H1 (cell line): ENCODE measurements at regions not wholly inside any gene's neighbourhood (a gene's known extent, or its start where the extent isn't known, plus 50 kb on each side); places are given as distances from the start of the nearest gene placed in this dataset.

Source experiments
- CTCF ChIA-PET: fragments of 300-600 bp; sonication (Branson Sonifier 250); formaldehyde crosslinking; loops from one replicate; lab custom pipeline; 2021; ENCODE audit not compliant: partially characterized antibody; lab: Charles Lee
- POLR2A ChIA-PET: fragments of 300-600 bp; sonication (Branson Sonifier 250); formaldehyde crosslinking; loops from one replicate; lab custom pipeline; 2021; ENCODE audit warnings: inconsistent platforms; ENCODE audit not compliant: partially characterized antibody; lab: Charles Lee
- DNase-seq, 2 experiments: peaks; one replicate each; pipeline versions ENCODE4 v3.0.0 to v3.0.0-alpha.2; 2010 to 2022; ENCODE audit warnings: low spot score in 2 of 2, low read depth in 1 of 2, mixed read lengths in 1 of 2
- FAIRE-seq: peaks from 2 replicates; lab custom pipeline; 2011; peaks lifted over from hg19 to GRCh38; lab: Jason Lieb, UNC
- H2AFZ ChIP-seq: 2 replicates; pipeline ENCODE4 v1.8.1; 2012; ENCODE audit warnings: low read length, inconsistent platforms
- H2AK5ac ChIP-seq: 2 replicates; pipeline ENCODE4 v1.6.1; 2013; ENCODE audit warnings: low read depth, low read length
- H2BK120ac ChIP-seq: replicated peaks from 2 replicates; pipeline ENCODE3; 2013; ENCODE audit warnings: low read depth, low read length, inconsistent platforms
- H2BK12ac ChIP-seq: 2 replicates; pipeline ENCODE4 v1.6.1; 2013; ENCODE audit warnings: low read depth, low read length
- H2BK15ac ChIP-seq: 2 replicates; pipeline ENCODE4 v1.6.1; 2013; ENCODE audit warnings: low read length
- H2BK20ac ChIP-seq: 2 replicates; pipeline ENCODE4 v1.6.1; 2013; ENCODE audit warnings: low read length
- H2BK5ac ChIP-seq: 2 replicates; pipeline ENCODE4 v1.6.1; 2013; ENCODE audit warnings: low read depth, low read length
- H3K14ac ChIP-seq: 2 replicates; pipeline ENCODE4 v1.6.1; 2013; ENCODE audit warnings: inconsistent platforms; ENCODE audit not compliant: insufficient read length
- H3K18ac ChIP-seq: 2 replicates; pipeline ENCODE4 v1.6.1; 2013; ENCODE audit warnings: low read length; ENCODE audit errors: extremely low read depth
- H3K23ac ChIP-seq: 2 replicates; pipeline ENCODE4 v1.6.1; 2013; ENCODE audit warnings: inconsistent platforms; ENCODE audit not compliant: insufficient read length
- H3K23me2 ChIP-seq: 2 replicates; pipeline ENCODE4 v1.6.1; 2013; ENCODE audit warnings: low read depth, low read length
- H3K27ac ChIP-seq: 2 replicates; pipeline ENCODE4 v1.6.1; 2011; ENCODE audit warnings: low read depth, low read length, inconsistent platforms
- H3K27me3 ChIP-seq, 4 experiments: replicated peaks in 1 of 4; 1 replicate in 1 of 4; 2 replicates in 3 of 4; pipeline versions ENCODE4 v1.6.1 to v1.8.1; 2011 to 2013; ENCODE audit warnings: low read length in 3 of 4, mild to moderate bottlenecking in 3 of 4, inconsistent platforms in 2 of 4, mixed read lengths in 2 of 4, moderate library complexity in 1 of 4; ENCODE audit not compliant: control insufficient read depth in 3 of 4, insufficient read depth in 3 of 4; ENCODE audit errors: extremely low read depth in 1 of 4
- H3K36me3 ChIP-seq, 4 experiments: 2 replicates each; pipeline versions ENCODE4 v1.6.1 to v1.8.1; 2011 to 2013; ENCODE audit warnings: mild to moderate bottlenecking in 4 of 4, low read length in 3 of 4, moderate library complexity in 2 of 4, control low read depth in 1 of 4, inconsistent platforms in 1 of 4; ENCODE audit not compliant: insufficient read depth in 4 of 4, control insufficient read depth in 2 of 4
- H3K4ac ChIP-seq: replicated peaks from 2 replicates; pipeline ENCODE3; 2013; ENCODE audit warnings: low read length, low read depth, mixed read lengths, inconsistent platforms; ENCODE audit not compliant: insufficient read length
- H3K4me1 ChIP-seq, 4 experiments: replicated peaks in 1 of 4; 1 replicate in 1 of 4; 2 replicates in 3 of 4; pipeline versions ENCODE4 v1.6.1 to v1.8.1; 2011 to 2013; ENCODE audit warnings: low read length in 3 of 4, inconsistent platforms in 2 of 4, mixed read lengths in 1 of 4; ENCODE audit not compliant: insufficient read depth in 4 of 4, control insufficient read depth in 3 of 4
- H3K4me2 ChIP-seq, 2 experiments: 2 replicates each; pipeline versions ENCODE4 v1.6.1 to v1.8.1; 2011 to 2013; ENCODE audit warnings: low read depth in 2 of 2, low read length in 2 of 2, control low read depth in 1 of 2, inconsistent platforms in 1 of 2, mild to moderate bottlenecking in 1 of 2; ENCODE audit not compliant: insufficient read depth in 1 of 2
- H3K4me3 ChIP-seq, 4 experiments: fragments of 200-600, 300-600 bp in 1 of 4; sonication (generic), shearing (Covaris generic), sonication (Bioruptor Twin) in 1 of 4; 2 replicates each; pipeline versions ENCODE4 v1.5.1 to v1.8.1; 2011 to 2016; ENCODE audit warnings: low read length in 4 of 4, low read depth in 3 of 4, control low read depth in 2 of 4, inconsistent platforms in 2 of 4, mild to moderate bottlenecking in 2 of 4, mixed read lengths in 1 of 4, moderate library complexity in 1 of 4; ENCODE audit not compliant: insufficient read depth in 2 of 4; ENCODE audit errors: extremely low read depth in 1 of 4
- H3K56ac ChIP-seq: replicated peaks from 2 replicates; pipeline ENCODE3; 2013; ENCODE audit warnings: low read depth, mild to moderate bottlenecking, mixed read lengths, low read length, inconsistent platforms; ENCODE audit not compliant: insufficient read length
- H3K79me1 ChIP-seq: 2 replicates; pipeline ENCODE4 v1.6.1; 2013; ENCODE audit warnings: low read depth, low read length, control low read depth
- H3K79me2 ChIP-seq, 2 experiments: 2 replicates each; pipeline versions ENCODE4 v1.6.1 to v1.8.1; 2012 to 2013; ENCODE audit warnings: low read length in 2 of 2, mild to moderate bottlenecking in 2 of 2, inconsistent platforms in 1 of 2; ENCODE audit not compliant: insufficient read depth in 2 of 2, control insufficient read depth in 1 of 2
- H3K9ac ChIP-seq, 4 experiments: replicated peaks in 1 of 4; 1 replicate in 1 of 4; 2 replicates in 3 of 4; pipeline versions ENCODE4 v1.6.1 to v1.8.1; 2011 to 2013; ENCODE audit warnings: low read depth in 3 of 4, low read length in 3 of 4, control low read depth in 2 of 4, mild to moderate bottlenecking in 2 of 4, moderate library complexity in 2 of 4, inconsistent platforms in 1 of 4; ENCODE audit errors: extremely low read depth in 1 of 4
- H3K9me3 ChIP-seq, 2 experiments: 2 replicates each; pipeline versions ENCODE4 v1.6.1 to v1.8.1; 2012 to 2013; ENCODE audit warnings: mild to moderate bottlenecking in 2 of 2, moderate library complexity in 2 of 2, control low read depth in 1 of 2, inconsistent platforms in 1 of 2, low read depth in 1 of 2, low read length in 1 of 2, mixed read lengths in 1 of 2; ENCODE audit not compliant: insufficient read depth in 2 of 2
- H4K20me1 ChIP-seq, 2 experiments: replicated peaks in 1 of 2; 2 replicates each; pipeline versions ENCODE3 to v1.8.1; 2011 to 2013; ENCODE audit warnings: inconsistent platforms in 2 of 2, low read length in 2 of 2, mild to moderate bottlenecking in 1 of 2; ENCODE audit not compliant: insufficient read depth in 2 of 2, control insufficient read depth in 1 of 2
- H4K5ac ChIP-seq: 2 replicates; pipeline ENCODE4 v1.6.1; 2013; ENCODE audit warnings: low read length, low read depth, mixed read lengths, inconsistent platforms; ENCODE audit not compliant: insufficient read length
- H4K8ac ChIP-seq: 2 replicates; pipeline ENCODE4 v1.8.0; 2013; ENCODE audit warnings: mild to moderate bottlenecking, moderate library complexity, low read length, inconsistent platforms; ENCODE audit not compliant: insufficient read depth; ENCODE audit errors: extremely low read depth
- H4K91ac ChIP-seq: replicated peaks from 2 replicates; pipeline ENCODE3; 2013; ENCODE audit warnings: low read length, mixed read lengths, inconsistent platforms; ENCODE audit not compliant: insufficient read length
- ASH2L ChIP-seq: fragments of 200-600, 300-600 bp; sonication (generic); IDR thresholded peaks from one replicate; pipeline ENCODE4 v1.7.1; 2017; ENCODE audit warnings: low read length
- CEBPB ChIP-seq: IDR thresholded peaks from 2 replicates; pipeline ENCODE4 v1.6.1; 2012; ENCODE audit warnings: low read depth, low read length
- CTBP2 ChIP-seq: IDR thresholded peaks from 2 replicates; pipeline ENCODE4 v1.7.0; 2011; ENCODE audit warnings: borderline replicate concordance, mild to moderate bottlenecking, moderate library complexity, mixed read lengths, low read length; ENCODE audit not compliant: insufficient read depth, insufficient read length
- MAX ChIP-seq: IDR thresholded peaks from 2 replicates; pipeline ENCODE4 v1.6.1; 2012; ENCODE audit warnings: inconsistent platforms
- RAD21 ChIP-seq, 2 experiments: IDR thresholded peaks in 1 of 2; conservative IDR thresholded peaks in 1 of 2; 2 replicates each; pipeline ENCODE4 v1.6.1; 2011; ENCODE audit warnings: low read depth in 2 of 2, low read length in 2 of 2, improper control_type of control experiment in 1 of 2, inconsistent platforms in 1 of 2, mild to moderate bottlenecking in 1 of 2, moderate library complexity in 1 of 2
- SIX5 ChIP-seq: IDR thresholded peaks from 2 replicates; pipeline ENCODE4 v1.6.1; 2011; ENCODE audit warnings: mild to moderate bottlenecking, low read depth, low read length
- TAF1 ChIP-seq: IDR thresholded peaks from 2 replicates; pipeline ENCODE4 v1.6.1; 2011; ENCODE audit warnings: mild to moderate bottlenecking, low read depth, low read length
- TCF12 ChIP-seq: IDR thresholded peaks from 2 replicates; pipeline ENCODE4 v1.6.1; 2011; ENCODE audit warnings: low read depth, mild to moderate bottlenecking, low read length
- WGBS, 2 experiments: shearing (Covaris generic) in 1 of 2; methylation state at CpG; one replicate each; pipeline versions ENCODE4 v1.1.6 to v1.1.7; 2013 to 2015; ENCODE audit warnings: low lambda C conversion rate in 2 of 2, mixed read lengths in 2 of 2, inconsistent platforms in 1 of 2, low coverage in 1 of 2, missing lambda C conversion rate in 1 of 2; ENCODE audit not compliant: insufficient replicate concordance in 2 of 2, insufficient coverage in 1 of 2, insufficient read length in 1 of 2; ENCODE audit errors: extremely low coverage in 1 of 2, missing lambda C conversion rate in 1 of 2; 5-methylcytosine and 5-hydroxymethylcytosine counted together

- Histone ChIP-seq H3K9ac (no peak overlapping the region), H3K18ac (no peak overlapping the region), H3K4ac (no peak overlapping the region), H2AK5ac (no peak overlapping the region), H3K36me3 (no peaks in the 10 kb centered on the region), H2BK15ac (no peak overlapping the region), H2BK20ac (no peak overlapping the region), H3K56ac (no peak overlapping the region), H3K27me3 (0 out of 7 replicates have a peak, but pooled peaks cover 0 to 2% (median 0%) of the 10 kb centered on the region in 4 experiments), H3K23me2 (no peaks in the 10 kb centered on the region), H4K91ac (no peak overlapping the region), H3K4me2 (no peak overlapping the region), H4K8ac (no peak overlapping the region), H3K4me1 (no peaks in the 10 kb centered on the region), H2BK5ac (no peak overlapping the region), H3K14ac (no peak overlapping the region), H4K20me1 (no peaks in the 10 kb centered on the region), H3K23ac (no peak overlapping the region), H3K4me3 (no peak overlapping the region), H3K9me3 (0 out of 4 replicates have a peak, but pooled peaks cover 2 to 6% of the 10 kb centered on the region in 2 experiments), H3K27ac (no peak overlapping the region), H3K79me1 (no peaks in the 10 kb centered on the region), H2BK12ac (no peak overlapping the region), H4K5ac (no peak overlapping the region), H3K79me2 (no peaks in the 10 kb centered on the region), H2BK120ac (no peak overlapping the region), H2AFZ (no peak overlapping the region)
- DNase-seq (no peak), FAIRE-seq (no peak)
- ChIA-PET POLR2A (no interaction called here), CTCF (interaction anchor here (0.7 to 6.3 kb wide), 2 partner anchors 11 to 103 kb away, joined by 3 to 39 read pairs; no protein-coding TSS in a partner anchor)
- no peak for TF ChIP-seq MAX
- no peak for TF ChIP-seq TCF12
- no peak for TF ChIP-seq RAD21 (IDR thresholded peaks at IDR 0.05 in 1 of 2, conservative IDR thresholded peaks at IDR 0.05 in 1 of 2; ENCODE audit: low read depth in 2 of 2, low read length in 2 of 2)
- TF ChIP-seq CEBPB, result no peak
- no peak for TF ChIP-seq SIX5
- TF ChIP-seq CTBP2, result no peak
- no peak for TF ChIP-seq TAF1
- no peak for TF ChIP-seq ASH2L
- WGBS, 2 experiments, result 79% methylated on average over 2 of the region's 2 CpGs; no CpG with 5 or more reads in 1 of the 2 experiments
Measured at GRCh38 chr11:133608496-133608895, 76.2 kb upstream of the OPCML start.
